ENCODE measurements at regions not wholly inside any gene's neighbourhood (a gene's known extent, or its start where the extent isn't known, plus 50 kb on each side); places are given as distances from the start of the nearest gene placed in this dataset.
"Not testable (repeated sequence)": the region's sequence is repeated elsewhere in the genome, so short reads cannot be mapped to it uniquely, and the experiment has no call there.

- H3K9ac ChIP-seq (ENCODE audit: low read length) = no peak overlapping the region
- H3K36me3 ChIP-seq (ENCODE audit: control insufficient read depth in 1 of 2, insufficient read depth in 2 of 2, low read depth in 1 of 2, low read length in 2 of 2) = no peaks in the 10 kb centered on the region
- H3K4me1 ChIP-seq (ENCODE audit: control insufficient read depth, insufficient read depth, low read depth, low read length) = no peaks in the 10 kb centered on the region
- H3K18ac ChIP-seq (ENCODE audit: low read depth in 1 of 2, low read length in 2 of 2) = no peak overlapping the region
- no peak overlapping the region for H3K23ac ChIP-seq (ENCODE audit: low read length in 2 of 2)
- H3K27ac ChIP-seq (ENCODE audit: low read length, poor library complexity, severe bottlenecking) = no peak overlapping the region
- no peaks in the 10 kb centered on the region for H3K27me3 ChIP-seq (ENCODE audit: control insufficient read depth in 1 of 2, insufficient read depth in 1 of 2, low read length in 2 of 2)
- no peaks in the 10 kb centered on the region for H3K79me1 ChIP-seq (replicated peaks; ENCODE audit: low read length, poor library complexity, severe bottlenecking)
- H2AFZ ChIP-seq (ENCODE audit: low read depth, low read length) = no peak overlapping the region
- no peak overlapping the region for H2BK12ac ChIP-seq (ENCODE audit: low read length in 2 of 2)
- H3K14ac ChIP-seq (ENCODE audit: low read length in 2 of 2) = no peak overlapping the region
- no peak overlapping the region for H2BK15ac ChIP-seq (ENCODE audit: low read depth, poor library complexity, severe bottlenecking)
- 96% methylated on average over 1 of the region's 1 CpG for WGBS
- H2AK5ac ChIP-seq (ENCODE audit: low read length, severe bottlenecking) = no peak overlapping the region
- H3K4me3 ChIP-seq (ENCODE audit: insufficient read depth in 1 of 2, low read depth in 1 of 2, low read length in 2 of 2) = no peak overlapping the region
- H3K4me2 ChIP-seq (ENCODE audit: low read length, poor library complexity, severe bottlenecking) = no peak overlapping the region
- no peak overlapping the region for H2BK5ac ChIP-seq (ENCODE audit: low read depth, low read length, poor library complexity, severe bottlenecking)
- no peaks in the 10 kb centered on the region for H3K9me3 ChIP-seq (ENCODE audit: control insufficient read depth, low read length)
- no peak for DNase-seq
- no peak overlapping the region for H3K4ac ChIP-seq (ENCODE audit: low read depth in 1 of 2, low read length in 2 of 2)
- no peak overlapping the region for H4K91ac ChIP-seq (ENCODE audit: low read length)
- H2BK120ac ChIP-seq (ENCODE audit: low read depth, low read length) = no peak overlapping the region
- no peak overlapping the region for H4K8ac ChIP-seq (ENCODE audit: low read length)
Measured at GRCh38 chr2:195552581-195552980, 104.4 kb upstream of the SLC39A10 start.

GRCh38 chr2:195548198-195548940 is 108.7 kb upstream of the SLC39A10 start:
- no peak overlapping the region for H4K91ac ChIP-seq (ENCODE audit: low read length)
- H3K4me1 ChIP-seq (ENCODE audit: control insufficient read depth, insufficient read depth, low read depth, low read length) = peaks cover 4% of the 10 kb centered on the region
- WGBS = 91% methylated on average over 4 of the region's 4 CpGs

DNA sequence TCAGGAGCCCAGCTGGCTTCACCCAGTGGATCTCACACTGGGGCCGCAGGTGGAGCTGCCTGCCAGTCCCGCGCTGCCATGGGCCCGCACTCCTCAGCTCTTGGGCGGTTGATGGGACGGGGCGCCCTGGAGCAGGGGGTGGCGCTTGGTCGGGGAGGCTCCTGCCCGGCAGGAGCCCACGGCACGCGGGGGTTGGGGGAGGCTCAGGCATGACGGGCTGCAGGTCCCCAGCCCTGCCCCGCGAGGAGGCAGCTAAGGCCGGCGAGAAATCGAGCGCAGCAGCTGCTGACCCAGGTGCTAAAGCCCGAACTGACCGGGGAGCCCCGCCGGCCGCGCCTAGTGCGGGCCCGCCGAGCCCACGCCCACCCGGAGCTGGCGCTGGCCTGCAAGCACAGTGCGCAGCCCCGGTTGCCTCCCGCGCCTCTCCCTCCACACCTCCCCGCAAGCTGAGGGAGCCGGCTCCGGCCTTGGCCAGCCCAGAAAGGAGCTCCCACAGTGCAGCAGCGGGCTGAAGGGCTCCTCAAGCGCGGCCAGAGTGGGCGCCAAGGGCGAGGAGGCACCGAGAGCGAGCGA is 109.7 kb upstream of the SLC39A10 start:
- H2BK12ac ChIP-seq (ENCODE audit: low read length in 2 of 2); H3K18ac ChIP-seq (ENCODE audit: low read depth in 1 of 2, low read length in 2 of 2); H3K23ac ChIP-seq (ENCODE audit: low read length in 2 of 2); H2AFZ ChIP-seq (ENCODE audit: low read depth, low read length); H3K4me1 ChIP-seq (ENCODE audit: control insufficient read depth, insufficient read depth, low read depth, low read length); H2AK5ac ChIP-seq (ENCODE audit: low read length, severe bottlenecking); H2BK120ac ChIP-seq (ENCODE audit: low read depth, low read length); H3K27me3 ChIP-seq (ENCODE audit: control insufficient read depth in 1 of 2, insufficient read depth in 1 of 2, low read length in 2 of 2); H2BK15ac ChIP-seq (ENCODE audit: low read depth, poor library complexity, severe bottlenecking); H3K9me3 ChIP-seq (ENCODE audit: control insufficient read depth, low read length); H3K36me3 ChIP-seq (ENCODE audit: control insufficient read depth in 1 of 2, insufficient read depth in 2 of 2, low read depth in 1 of 2, low read length in 2 of 2); H4K91ac ChIP-seq (ENCODE audit: low read length); H3K4me2 ChIP-seq (ENCODE audit: low read length, poor library complexity, severe bottlenecking); H3K27ac ChIP-seq (ENCODE audit: low read length, poor library complexity, severe bottlenecking); H3K4ac ChIP-seq (ENCODE audit: low read depth in 1 of 2, low read length in 2 of 2); H3K4me3 ChIP-seq (ENCODE audit: insufficient read depth in 1 of 2, low read depth in 1 of 2, low read length in 2 of 2); H3K9ac ChIP-seq (ENCODE audit: low read length); H4K8ac ChIP-seq (ENCODE audit: low read length); H3K79me1 ChIP-seq (replicated peaks; ENCODE audit: low read length, poor library complexity, severe bottlenecking); H2BK5ac ChIP-seq (ENCODE audit: low read depth, low read length, poor library complexity, severe bottlenecking); DNase-seq; H3K14ac ChIP-seq (ENCODE audit: low read length in 2 of 2): not testable (repeated sequence)
- WGBS = 95% methylated on average over 44 of the region's 47 CpGs

More at GRCh38 chr2:195548198-195548940, 108.7 kb upstream of the SLC39A10 start:
- H2BK120ac ChIP-seq (ENCODE audit: low read depth, low read length) = no peak overlapping the region
- no peak overlapping the region for H3K27ac ChIP-seq (ENCODE audit: low read length, poor library complexity, severe bottlenecking)
- H3K9ac ChIP-seq (ENCODE audit: low read length) = no peak overlapping the region
- H3K79me1 ChIP-seq (replicated peaks; ENCODE audit: low read length, poor library complexity, severe bottlenecking) = no peaks in the 10 kb centered on the region
- no peak overlapping the region for H3K4ac ChIP-seq (ENCODE audit: low read depth in 1 of 2, low read length in 2 of 2)
- DNase-seq = no peak
- H2BK12ac ChIP-seq (ENCODE audit: low read length in 2 of 2) = no peak overlapping the region
- H3K14ac ChIP-seq (ENCODE audit: low read length in 2 of 2) = no peak overlapping the region
- H3K9me3 ChIP-seq (ENCODE audit: control insufficient read depth, low read length) = no peaks in the 10 kb centered on the region
- H2AK5ac ChIP-seq (ENCODE audit: low read length, severe bottlenecking) = no peak overlapping the region
- no peak overlapping the region for H2AFZ ChIP-seq (ENCODE audit: low read depth, low read length)
- no peak overlapping the region for H2BK15ac ChIP-seq (ENCODE audit: low read depth, poor library complexity, severe bottlenecking)
- no peaks in the 10 kb centered on the region for H3K36me3 ChIP-seq (ENCODE audit: control insufficient read depth in 1 of 2, insufficient read depth in 2 of 2, low read depth in 1 of 2, low read length in 2 of 2)
- no peak overlapping the region for H3K4me2 ChIP-seq (ENCODE audit: low read length, poor library complexity, severe bottlenecking)
- no peak overlapping the region for H3K18ac ChIP-seq (ENCODE audit: low read depth in 1 of 2, low read length in 2 of 2)
- H3K27me3 ChIP-seq (ENCODE audit: control insufficient read depth in 1 of 2, insufficient read depth in 1 of 2, low read length in 2 of 2) = no peaks in the 10 kb centered on the region
- no peak overlapping the region for H4K8ac ChIP-seq (ENCODE audit: low read length)
- H3K23ac ChIP-seq (ENCODE audit: low read length in 2 of 2) = no peak overlapping the region
- H2BK5ac ChIP-seq (ENCODE audit: low read depth, low read length, poor library complexity, severe bottlenecking) = no peak overlapping the region
- H3K4me3 ChIP-seq (ENCODE audit: insufficient read depth in 1 of 2, low read depth in 1 of 2, low read length in 2 of 2) = no peak overlapping the region

GRCh38 chr2:195545811-195546210 is 111.2 kb upstream of the SLC39A10 start:
- no peak overlapping the region for H4K91ac ChIP-seq (ENCODE audit: low read length)
- H3K4me3 ChIP-seq (ENCODE audit: insufficient read depth in 1 of 2, low read depth in 1 of 2, low read length in 2 of 2) = no peak overlapping the region
- no peak for DNase-seq
- H3K23ac ChIP-seq (ENCODE audit: low read length in 2 of 2) = no peak overlapping the region
- H2BK5ac ChIP-seq (ENCODE audit: low read depth, low read length, poor library complexity, severe bottlenecking) = no peak overlapping the region
- no peak overlapping the region for H2AK5ac ChIP-seq (ENCODE audit: low read length, severe bottlenecking)
- peak overlapping the region in 1 of 2 experiments; percentile 52 for H2BK12ac ChIP-seq (ENCODE audit: low read length in 2 of 2)
- no peak overlapping the region for H2BK15ac ChIP-seq (ENCODE audit: low read depth, poor library complexity, severe bottlenecking)
- no peaks in the 10 kb centered on the region for H3K36me3 ChIP-seq (ENCODE audit: control insufficient read depth in 1 of 2, insufficient read depth in 2 of 2, low read depth in 1 of 2, low read length in 2 of 2)
- peak overlapping the region in 1 of 2 experiments; percentile 41 for H3K4ac ChIP-seq (ENCODE audit: low read depth in 1 of 2, low read length in 2 of 2)
- no peaks in the 10 kb centered on the region for H3K9me3 ChIP-seq (ENCODE audit: control insufficient read depth, low read length)
- H3K27me3 ChIP-seq (ENCODE audit: control insufficient read depth in 1 of 2, insufficient read depth in 1 of 2, low read length in 2 of 2) = no peaks in the 10 kb centered on the region
- peaks cover 4% of the 10 kb centered on the region for H3K4me1 ChIP-seq (ENCODE audit: control insufficient read depth, insufficient read depth, low read depth, low read length)
- no peak overlapping the region for H3K9ac ChIP-seq (ENCODE audit: low read length)
- no peak overlapping the region for H4K8ac ChIP-seq (ENCODE audit: low read length)
- H2AFZ ChIP-seq (ENCODE audit: low read depth, low read length) = no peak overlapping the region
- WGBS = 92% methylated on average over 3 of the region's 3 CpGs
- H3K18ac ChIP-seq (ENCODE audit: low read depth in 1 of 2, low read length in 2 of 2) = peak overlapping the region in 1 of 2 experiments; percentile 24
- H3K14ac ChIP-seq (ENCODE audit: low read length in 2 of 2) = no peak overlapping the region
- no peak overlapping the region for H3K4me2 ChIP-seq (ENCODE audit: low read length, poor library complexity, severe bottlenecking)
- H2BK120ac ChIP-seq (ENCODE audit: low read depth, low read length) = no peak overlapping the region
- H3K79me1 ChIP-seq (replicated peaks; ENCODE audit: low read length, poor library complexity, severe bottlenecking) = no peaks in the 10 kb centered on the region
- H3K27ac ChIP-seq (ENCODE audit: low read length, poor library complexity, severe bottlenecking) = no peak overlapping the region
